Esophagus squamous epithelium (tissue), 5 donors: ENCODE measurements at regions not wholly inside any gene's neighbourhood (a gene's known extent, or its start where the extent isn't known, plus 50 kb on each side); places are given as distances from the start of the nearest gene placed in this dataset.

ENCODE experiments used
- DNase-seq: peaks from one replicate; lab custom pipeline; 2025; lab: John Stamatoyannopoulos, UW
- H3K27ac ChIP-seq, 4 donors: fragments of 200-600 bp; sonication (generic); one replicate each; pipeline ENCODE4 v1.5.1; 2016 to 2019; ENCODE audit warnings: mild to moderate bottlenecking in 1 of 4
- H3K27me3 ChIP-seq, 4 donors: fragments of 200-600 bp; sonication (generic); 1 replicate in 3 of 4; 2 replicates in 1 of 4; pipeline versions ENCODE4 v1.5.1 to v1.6.0; 2017 to 2021; ENCODE audit warnings: antibody characterized with exemption in 1 of 4
- H3K36me3 ChIP-seq, 3 donors: fragments of 200-600 bp; sonication (generic); one replicate each; pipeline ENCODE4 v1.5.1; 2016 to 2019
- H3K4me1 ChIP-seq, 3 donors: fragments of 200-600 bp; sonication (generic); one replicate each; pipeline ENCODE4 v1.5.1; 2017 to 2019
- H3K4me3 ChIP-seq, 4 donors: fragments of 200-600 bp; sonication (generic); 1 replicate in 3 of 4; 2 replicates in 1 of 4; pipeline ENCODE4 v1.5.1; 2016 to 2019; ENCODE audit warnings: mild to moderate bottlenecking in 2 of 4, moderate library complexity in 1 of 4
- H3K9me3 ChIP-seq, 3 donors: fragments of 200-600 bp; sonication (generic); one replicate each; pipeline ENCODE4 v1.5.1; 2016 to 2019
- CTCF ChIP-seq, 6 experiments: fragments of 450-650 bp in 4 of 6; fragments of 200-600 bp in 2 of 6; sonication (generic) in 2 of 6; IDR thresholded peaks; one replicate each; pipeline ENCODE4 v1.5.1; 2016 to 2019; ENCODE audit warnings: antibody characterized with exemption in 6 of 6, mild to moderate bottlenecking in 4 of 6, moderate library complexity in 4 of 6
- POLR2A ChIP-seq, 4 donors: fragments of 450-650 bp; IDR thresholded peaks; one replicate each; pipeline ENCODE4 v1.6.1; 2017; ENCODE audit warnings: antibody characterized with exemption in 4 of 4, mild to moderate bottlenecking in 4 of 4, moderate library complexity in 3 of 4
- WGBS, 2 donors: methylation state at CpG; one replicate each; pipeline ENCODE4 v1.1.5; 2018; 5-methylcytosine and 5-hydroxymethylcytosine counted together
- intact Hi-C: fragments of 100-400 bp; cut with DNase I; formaldehyde crosslinking; loops from one replicate; pipeline ENCODE4 v1.15.0; 2022
- donor health status: DM: yes; HTN: yes; CAD: no.

GRCh38 chr21:32858628-32859027, 87.1 kb upstream of the PAXBP1 start:
- H3K27me3 ChIP-seq, result peaks cover 0 to 39% (median 0%) of the 10 kb centered on the region in 4 donors
- no peak overlapping the region for H3K27ac ChIP-seq
- no peak for DNase-seq
- intact Hi-C loops, result no loop called here
- peaks cover 0 to 12% (median 0%) of the 10 kb centered on the region in 3 donors for H3K9me3 ChIP-seq
- TF ChIP-seq POLR2A (IDR thresholded peaks at IDR 0.05), result no peak
- no peak for TF ChIP-seq CTCF (IDR thresholded peaks at IDR 0.05)
- WGBS, 2 donors, result 62% methylated on average over 3 of the region's 4 CpGs; no CpG with 5 or more reads in 1 of the 2 donors
- no peaks in the 10 kb centered on the region for H3K4me1 ChIP-seq
- H3K36me3 ChIP-seq, result no peaks in the 10 kb centered on the region
- no peak overlapping the region for H3K4me3 ChIP-seq

DNA sequence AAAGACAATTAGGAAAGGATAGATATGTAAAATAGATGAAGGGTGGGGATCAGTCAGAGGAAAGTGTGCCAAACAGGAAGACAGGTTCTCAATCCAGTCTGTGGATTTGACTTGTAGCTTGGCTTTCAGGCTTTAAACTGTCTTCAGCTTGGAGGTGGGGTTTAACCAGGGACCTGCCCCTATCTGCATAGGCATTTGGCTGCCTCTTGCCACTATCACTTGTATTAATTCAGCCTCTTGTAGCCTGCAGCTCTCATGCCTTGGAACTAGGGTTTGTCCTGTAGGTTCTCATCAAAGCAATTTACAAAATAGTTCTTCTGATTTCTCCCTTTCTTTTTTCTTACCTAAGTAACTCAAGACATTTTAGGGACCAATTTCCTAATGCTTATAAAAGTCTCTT, 88.8 kb upstream of the PAXBP1 start:
- intact Hi-C loops, result no loop called here
- no peak overlapping the region for H3K27ac ChIP-seq
- no peaks in the 10 kb centered on the region for H3K36me3 ChIP-seq
- no peaks in the 10 kb centered on the region for H3K4me1 ChIP-seq
- DNase-seq, result no peak
- TF ChIP-seq CTCF (IDR thresholded peaks at IDR 0.05), result no peak
- TF ChIP-seq POLR2A (IDR thresholded peaks at IDR 0.05), result no peak
- H3K9me3 ChIP-seq, result peaks cover 0 to 12% (median 0%) of the 10 kb centered on the region in 3 donors
- no peak overlapping the region for H3K4me3 ChIP-seq
- peaks cover 0 to 52% (median 0%) of the 10 kb centered on the region in 4 donors for H3K27me3 ChIP-seq

GRCh38 chr21:32861866-32862265, 90.3 kb upstream of the PAXBP1 start:
- TF ChIP-seq POLR2A (IDR thresholded peaks at IDR 0.05), result no peak
- no peak for TF ChIP-seq CTCF (IDR thresholded peaks at IDR 0.05)
- H3K27me3 ChIP-seq, result peaks cover 0 to 52% (median 0%) of the 10 kb centered on the region in 4 donors
- H3K27ac ChIP-seq, result no peak overlapping the region
- intact Hi-C loops, result no loop called here
- H3K4me1 ChIP-seq, result no peaks in the 10 kb centered on the region
- H3K36me3 ChIP-seq, result no peaks in the 10 kb centered on the region
- no peak for DNase-seq
- H3K9me3 ChIP-seq, result peaks cover 0 to 12% (median 0%) of the 10 kb centered on the region in 3 donors
- H3K4me3 ChIP-seq, result no peak overlapping the region
- 24 to 29% methylated on average over 4 of the region's 4 CpGs for WGBS, 2 donors

DNA sequence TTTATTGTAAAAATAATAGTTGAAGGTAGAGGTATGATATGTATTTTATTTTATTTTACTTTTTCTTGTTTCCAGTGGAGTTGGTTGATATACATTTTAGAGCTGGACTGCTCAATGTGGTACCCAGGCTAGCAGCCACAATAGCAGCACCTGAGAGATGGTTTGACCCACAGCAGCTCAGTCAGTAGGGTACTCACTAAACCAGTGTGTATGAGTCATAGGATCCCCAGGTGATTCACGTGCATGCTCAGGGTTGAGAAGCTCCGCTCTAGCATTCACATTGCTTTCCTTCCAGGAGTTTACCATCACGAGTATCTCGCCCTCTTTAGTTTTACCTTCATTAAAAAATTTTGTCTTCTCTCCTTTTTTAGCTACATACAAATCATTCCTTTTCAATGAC, 96.0 kb upstream of the PAXBP1 start:
- TF ChIP-seq CTCF (IDR thresholded peaks at IDR 0.05) (no peak), POLR2A (IDR thresholded peaks at IDR 0.05) (no peak)
- Histone ChIP-seq H3K36me3 (no peaks in the 10 kb centered on the region), H3K27ac (no peak overlapping the region), H3K9me3 (no peaks in the 10 kb centered on the region), H3K27me3 (peaks cover 0 to 49% (median 0%) of the 10 kb centered on the region in 4 donors), H3K4me3 (no peak overlapping the region), H3K4me1 (no peaks in the 10 kb centered on the region)
- 59 to 66% methylated on average over 4 of the region's 4 CpGs for WGBS, 2 donors
- intact Hi-C loops, result no loop called here
- no peak for DNase-seq

- Histone ChIP-seq H3K36me3 (no peaks in the 10 kb centered on the region), H3K9me3 (no peaks in the 10 kb centered on the region), H3K27ac (no peak overlapping the region), H3K4me3 (no peak overlapping the region), H3K4me1 (no peaks in the 10 kb centered on the region), H3K27me3 (peaks cover 0 to 44% (median 0%) of the 10 kb centered on the region in 4 donors)
- no peak for TF ChIP-seq POLR2A (IDR thresholded peaks at IDR 0.05)
- no peak for TF ChIP-seq CTCF (IDR thresholded peaks at IDR 0.05)
- no peak for DNase-seq
- intact Hi-C loops, result no loop called here
- 57 to 74% methylated on average over 7 to 9 of the region's 11 CpGs for WGBS, 2 donors
These were observed 97.3 kb upstream of the PAXBP1 start for GRCh38 chr21:32868631-32869454.
